Fibroblast of skin of right quadriceps (primary cell): ENCODE measurements at regions not wholly inside any gene's neighbourhood (a gene's known extent, or its start where the extent isn't known, plus 50 kb on each side); places are given as distances from the start of the nearest gene placed in this dataset.

Source experiments
- DNase-seq: peaks from one replicate; pipeline ENCODE4 v3.0.0-alpha.2; 2013

DNA sequence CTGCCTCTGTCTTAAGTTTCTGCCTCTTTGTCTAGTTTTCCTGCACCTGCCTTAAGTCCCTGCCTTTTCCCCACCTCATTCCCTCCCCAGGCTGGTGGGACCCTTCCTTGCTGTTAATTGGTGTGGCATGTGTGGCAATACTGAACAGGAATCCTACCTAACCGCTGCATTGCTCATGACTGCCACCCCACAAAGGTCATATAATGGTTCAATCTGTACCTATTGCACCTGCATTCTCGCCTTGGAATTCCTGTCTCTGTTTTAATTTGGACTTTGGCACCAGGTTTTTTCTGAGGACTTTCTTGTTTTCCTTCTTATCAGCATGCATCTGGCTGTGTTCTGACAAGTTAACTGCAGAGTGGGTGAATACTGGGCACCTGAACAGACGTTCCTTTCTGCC lies 966.2 kb upstream of the TMEM132C start:
- DNase-seq: no peak

DNA sequence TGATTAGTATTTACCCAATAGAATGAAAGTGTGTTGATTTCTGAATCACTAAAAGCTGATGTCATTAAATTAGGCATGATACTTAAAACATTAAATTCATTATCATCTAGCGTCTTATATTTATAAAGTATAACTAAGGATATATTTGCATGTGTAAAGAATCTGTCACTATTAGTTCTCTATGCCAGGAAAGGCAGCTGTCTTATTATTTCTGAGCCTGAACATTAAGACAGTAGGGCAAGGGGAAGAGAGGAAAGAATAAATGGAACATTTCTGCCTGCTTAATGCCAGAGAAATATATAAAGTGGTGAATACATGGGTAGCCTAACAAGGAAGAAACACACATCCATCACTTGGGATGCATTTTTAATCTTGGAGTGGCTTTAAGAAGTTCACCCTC lies 965.1 kb upstream of the TMEM132C start:
- no peak for DNase-seq

- no peak for DNase-seq
These were observed 961.9 kb upstream of the TMEM132C start for GRCh38 chr12:127304751-127305725.

- DNase-seq: peak; percentile 32
These were observed 960.3 kb upstream of the TMEM132C start for GRCh38 chr12:127306604-127307215.

GRCh38 chr12:127307528-127307927 lies 959.4 kb upstream of the TMEM132C start:
- no peak for DNase-seq

- no peak for DNase-seq
These were observed 958.8 kb upstream of the TMEM132C start for GRCh38 chr12:127308148-127308547.

- DNase-seq: no peak
These were observed 956.4 kb upstream of the TMEM132C start for GRCh38 chr12:127310548-127310947.

DNA sequence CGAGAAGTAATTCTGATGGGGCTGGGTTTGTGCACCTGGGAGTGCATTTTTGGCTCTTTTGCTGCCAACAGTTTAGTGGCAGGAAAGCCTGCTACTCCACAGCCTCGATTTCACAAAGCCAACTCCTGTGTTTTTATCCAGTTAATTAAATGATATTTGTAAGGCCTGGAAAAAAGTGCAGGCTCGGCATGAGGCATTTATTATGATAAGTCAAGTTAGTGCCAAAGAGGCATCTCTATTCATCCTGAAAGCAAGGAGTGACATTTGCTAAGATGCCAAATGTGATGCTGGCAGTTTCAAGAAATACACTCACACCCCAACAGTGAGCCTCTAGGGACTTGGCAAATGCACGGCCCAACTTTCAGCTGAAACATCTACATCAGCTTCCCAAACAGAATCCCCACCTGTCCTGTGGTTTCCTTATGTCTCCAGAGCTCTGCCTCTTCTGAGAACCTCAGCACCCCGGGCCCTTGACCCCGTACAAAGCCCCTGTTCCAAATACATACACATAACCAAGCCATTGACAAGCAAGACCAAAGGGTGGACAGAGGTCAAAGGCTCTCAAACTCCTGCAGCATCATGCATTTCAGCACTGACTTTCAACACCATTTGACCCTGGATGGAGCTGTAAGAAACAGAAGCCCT lies 955.1 kb upstream of the TMEM132C start:
- no peak for DNase-seq

DNA sequence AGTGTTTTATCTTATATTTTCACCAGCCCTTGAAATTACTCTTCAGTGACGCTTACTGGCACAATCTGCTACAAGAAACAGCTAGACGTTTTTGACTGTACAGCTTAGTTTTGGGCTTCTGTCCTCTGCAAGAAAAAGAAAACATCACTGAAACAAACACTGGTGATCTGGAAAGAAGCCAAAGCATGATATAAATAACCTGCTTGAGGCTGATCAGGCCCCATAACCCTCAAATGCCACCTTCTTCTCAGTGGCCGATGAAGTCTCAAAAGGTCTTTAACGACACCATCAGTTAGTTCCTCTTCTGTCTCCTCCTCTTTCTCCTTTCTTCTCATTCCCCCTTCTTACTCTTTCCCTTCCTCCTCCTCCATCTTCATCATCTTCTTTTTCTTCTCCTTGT lies 942.3 kb upstream of the TMEM132C start:
- DNase-seq: no peak

DNA sequence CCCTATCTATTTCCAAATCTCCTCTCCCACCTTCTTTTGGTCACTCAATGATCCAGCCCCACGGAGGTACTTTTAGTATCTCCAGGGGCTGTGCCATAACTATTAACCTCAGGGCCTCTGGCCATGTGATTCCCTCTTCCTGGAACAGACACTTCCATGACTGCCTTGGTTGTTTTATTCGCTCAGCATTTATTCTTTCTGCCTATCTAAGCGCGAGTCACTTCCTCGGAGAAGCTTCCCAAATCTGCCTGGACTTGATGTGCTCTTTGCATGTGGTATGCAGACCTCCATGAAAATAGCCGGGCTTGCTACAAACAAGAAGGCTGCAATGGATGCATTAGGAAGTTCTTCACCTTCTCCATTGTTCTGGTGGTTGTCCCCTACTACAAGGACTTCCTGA lies 939.0 kb upstream of the TMEM132C start:
- no peak for DNase-seq

DNA sequence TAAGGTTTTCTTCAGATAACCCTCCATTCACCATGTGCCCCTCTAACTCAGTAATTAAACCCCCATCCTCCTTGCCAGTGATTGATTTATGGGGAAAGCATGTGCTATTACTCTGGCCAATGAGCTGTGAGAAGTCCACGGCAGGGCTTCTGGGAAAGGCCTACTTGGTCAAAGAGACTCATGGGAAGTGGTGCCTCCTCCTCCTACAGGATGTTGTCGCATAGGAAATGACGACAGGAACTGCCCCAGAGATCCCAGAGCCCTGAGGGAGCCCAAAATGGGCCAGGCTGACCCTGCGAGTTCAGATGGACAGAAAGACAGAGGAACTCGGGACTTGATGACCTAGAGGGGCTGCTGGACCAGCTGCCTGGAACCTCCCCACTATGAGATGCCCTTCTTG lies 938.1 kb upstream of the TMEM132C start:
- no peak for DNase-seq

DNA sequence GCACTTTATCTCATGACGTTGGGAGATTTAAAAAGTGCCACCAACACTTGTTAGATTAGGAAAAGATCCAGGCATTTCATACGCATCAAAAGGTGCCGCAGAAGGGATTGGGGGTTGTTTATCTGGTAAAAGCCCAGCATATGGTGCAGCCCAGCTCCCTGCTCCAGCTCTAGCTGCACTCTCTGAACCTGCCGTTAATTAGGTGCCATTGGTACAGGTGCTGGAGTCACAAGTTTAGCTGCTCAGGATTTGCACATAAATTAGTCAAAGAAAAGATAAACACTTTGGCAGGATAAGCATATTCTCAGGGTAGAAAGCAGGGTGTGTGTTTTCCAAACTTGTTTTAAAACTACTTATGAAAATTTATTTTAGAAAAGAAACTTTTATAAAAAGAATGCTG lies 932.6 kb upstream of the TMEM132C start:
- no peak for DNase-seq

- DNase-seq: no peak
These were observed 931.9 kb upstream of the TMEM132C start for GRCh38 chr12:127334912-127335644.

GRCh38 chr12:127336416-127336815 lies 930.6 kb upstream of the TMEM132C start:
- no peak for DNase-seq

DNA sequence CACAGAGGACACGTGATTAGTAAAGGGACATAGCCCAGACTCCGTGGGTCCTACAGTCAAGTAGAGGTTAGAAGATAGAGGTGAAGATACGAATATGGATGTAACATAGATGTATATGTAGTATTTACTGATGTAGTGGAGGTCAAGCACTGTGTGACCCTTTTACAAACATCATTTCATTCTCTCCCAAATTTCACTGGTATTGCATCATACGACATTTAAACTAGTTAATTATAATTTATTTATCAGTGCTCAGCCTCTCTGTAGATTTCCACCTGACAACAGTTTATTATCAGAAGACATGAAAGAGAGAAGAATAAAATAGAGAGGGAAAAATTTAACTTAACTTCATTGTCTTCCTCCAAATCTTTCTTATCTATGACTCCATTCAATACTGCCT lies 927.9 kb upstream of the TMEM132C start:
- no peak for DNase-seq

DNA sequence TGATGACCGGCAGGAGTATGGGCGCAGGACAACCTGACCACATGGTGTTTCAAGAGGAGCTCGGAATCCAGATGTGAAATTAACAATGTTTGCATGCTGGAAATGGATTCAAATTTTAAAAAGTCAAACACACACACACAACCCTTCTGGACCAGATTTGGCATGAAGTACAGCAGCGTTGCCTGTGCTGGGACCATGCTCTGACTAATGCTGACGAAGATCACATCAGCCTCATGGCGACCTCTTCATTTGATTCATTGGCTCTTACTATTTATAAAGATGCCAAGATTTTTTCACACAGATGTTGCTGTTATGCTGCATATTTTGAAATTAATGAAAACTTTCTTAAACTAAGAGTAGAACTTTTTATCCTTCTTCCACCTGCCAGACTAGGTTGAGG lies 926.6 kb upstream of the TMEM132C start:
- DNase-seq: no peak

GRCh38 chr12:127342861-127343260 lies 924.1 kb upstream of the TMEM132C start:
- no peak for DNase-seq

DNA sequence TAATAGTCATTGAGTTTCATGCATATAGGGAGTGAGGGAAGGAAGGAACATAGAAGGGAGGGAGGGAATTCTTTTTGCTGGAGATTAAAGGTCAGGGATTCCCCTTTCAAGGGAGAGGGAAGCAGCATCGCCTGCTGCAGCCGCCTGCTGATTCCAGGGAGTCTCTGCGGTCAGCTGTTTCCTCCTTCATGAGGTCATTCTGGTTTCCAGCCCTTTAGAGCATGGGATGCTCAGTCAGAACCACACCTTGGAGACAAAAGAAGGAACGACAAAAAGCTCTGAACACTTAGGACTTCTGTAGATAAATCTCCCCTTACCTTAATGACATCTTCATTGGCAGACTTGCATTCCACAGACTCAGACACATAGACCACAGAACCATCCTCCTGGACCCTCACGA lies 923.0 kb upstream of the TMEM132C start:
- no peak for DNase-seq

GRCh38 chr12:127351481-127352010 lies 915.4 kb upstream of the TMEM132C start:
- no peak for DNase-seq

- DNase-seq: peak; percentile 17
These were observed 911.7 kb upstream of the TMEM132C start for GRCh38 chr12:127355061-127355841.

- DNase-seq: no peak
These were observed 908.1 kb upstream of the TMEM132C start for GRCh38 chr12:127358888-127359287.

GRCh38 chr12:127360580-127360979 lies 906.4 kb upstream of the TMEM132C start:
- DNase-seq: no peak
